GM18507 (cell line): ENCODE measurements at regions not wholly inside any gene's neighbourhood (a gene's known extent, or its start where the extent isn't known, plus 50 kb on each side); places are given as distances from the start of the nearest gene placed in this dataset.

Experiments used
- DNase-seq: peaks from one replicate; pipeline ENCODE4 v3.0.0; 2011; ENCODE audit warnings: low read depth; ENCODE audit not compliant: insufficient read length; ENCODE audit errors: extremely low spot score
- FAIRE-seq: peaks from 2 replicates; lab custom pipeline; 2011; peaks lifted over from hg19 to GRCh38; lab: Jason Lieb, UNC

DNA sequence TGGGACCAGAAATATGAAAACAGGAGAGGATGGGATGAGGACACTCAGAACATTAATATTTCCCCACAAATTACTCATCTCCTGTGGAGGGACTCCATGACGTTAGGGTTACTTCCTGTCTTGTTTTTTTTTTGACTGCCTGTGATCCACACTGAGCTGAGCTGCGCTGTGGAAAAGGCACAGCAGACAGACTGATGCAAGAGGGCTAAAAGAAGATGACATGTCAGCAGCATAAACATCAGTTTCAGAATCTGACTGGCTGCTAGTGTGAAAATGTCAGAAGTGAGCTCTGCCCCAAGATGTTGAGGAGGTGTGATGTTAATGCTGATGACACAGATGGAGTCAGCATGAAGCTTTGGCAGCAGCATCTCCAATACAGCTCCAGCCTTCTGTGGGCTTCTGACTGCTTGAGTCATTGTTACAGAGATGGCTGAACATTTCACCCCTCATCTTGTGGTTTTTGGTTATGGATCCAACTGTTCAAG, 286.8 kb downstream of the BLID start:
- FAIRE-seq (no peak), DNase-seq (no peak)

DNA sequence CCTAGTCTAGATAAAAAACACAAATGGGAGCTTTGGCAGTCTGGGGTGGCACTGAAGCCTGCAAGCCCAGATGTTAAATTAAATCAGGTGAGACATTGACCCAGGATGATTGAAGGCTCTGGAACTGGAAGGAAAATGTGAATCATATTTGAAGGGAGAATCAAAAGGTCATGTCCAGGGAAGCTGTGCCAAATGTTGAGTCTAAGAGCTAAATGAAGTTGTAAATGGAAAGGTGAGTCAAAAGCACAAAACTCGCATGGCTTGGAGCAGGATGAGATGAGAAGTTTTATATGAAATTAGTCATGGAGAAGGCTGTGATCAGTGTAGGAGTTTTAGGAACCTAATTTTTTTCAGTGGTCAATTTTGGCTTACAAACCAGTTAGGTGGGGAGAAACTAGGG, 301.1 kb downstream of the BLID start:
- FAIRE-seq (no peak), DNase-seq (no peak)

DNA sequence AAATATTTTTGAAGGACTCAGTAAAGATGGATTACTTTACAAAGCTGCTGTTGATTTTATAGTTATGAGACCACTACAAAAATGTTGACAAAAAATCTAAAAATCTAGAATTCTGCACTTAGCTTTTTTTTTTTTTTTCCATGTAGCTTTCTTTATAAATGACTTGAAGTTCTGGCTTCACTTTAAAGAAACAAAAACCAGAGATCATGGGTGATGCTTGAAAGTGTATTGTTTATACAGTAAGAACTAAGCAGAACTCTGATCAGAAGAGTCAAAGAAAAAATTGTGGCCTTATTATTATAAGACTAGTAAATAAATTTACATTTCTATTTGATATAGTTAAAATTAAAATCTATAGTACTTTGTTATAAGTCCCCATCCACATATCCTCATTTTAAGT, 301.7 kb downstream of the BLID start:
- DNase-seq (no peak), FAIRE-seq (no peak)

DNA sequence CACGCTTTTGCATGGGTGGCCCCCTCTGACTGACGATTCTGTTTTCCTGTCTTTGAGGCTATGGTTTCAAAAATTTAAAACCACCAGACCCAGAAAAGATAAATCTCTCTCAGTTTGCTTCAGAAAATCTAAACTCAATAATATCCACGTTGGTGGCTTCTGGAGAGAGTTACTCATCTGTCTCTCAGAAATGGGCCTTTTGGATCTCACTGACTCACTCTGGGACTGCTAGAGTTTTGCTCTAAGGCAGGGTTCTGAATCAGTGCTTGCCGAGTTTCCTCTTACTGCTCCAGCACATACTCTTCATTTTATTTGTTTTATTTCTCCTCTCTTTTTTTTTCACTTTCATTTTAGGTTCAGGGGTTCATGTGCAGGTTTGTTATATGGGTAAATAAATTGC, 305.7 kb downstream of the BLID start:
- FAIRE-seq (no peak), DNase-seq (no peak)

DNA sequence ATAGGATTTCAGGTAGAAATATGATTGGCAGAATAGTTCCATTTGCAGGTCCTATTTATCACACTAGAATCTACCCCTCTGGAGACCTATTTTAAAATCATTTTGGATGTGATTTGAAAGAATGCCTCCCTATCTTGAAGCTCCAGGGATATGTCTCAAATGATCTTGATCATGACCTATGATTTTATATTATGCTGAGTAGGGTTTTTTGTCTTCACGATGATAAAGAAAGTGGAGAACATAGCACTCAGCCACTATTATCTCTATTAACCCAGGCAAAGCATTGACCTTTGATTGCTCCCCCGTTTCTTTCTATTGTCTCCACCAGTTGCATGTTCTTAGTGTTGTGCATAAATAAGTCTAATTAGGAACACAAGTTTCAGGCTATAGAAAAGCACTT, 307.9 kb downstream of the BLID start:
- no peak for FAIRE-seq
- DNase-seq, result no peak

DNA sequence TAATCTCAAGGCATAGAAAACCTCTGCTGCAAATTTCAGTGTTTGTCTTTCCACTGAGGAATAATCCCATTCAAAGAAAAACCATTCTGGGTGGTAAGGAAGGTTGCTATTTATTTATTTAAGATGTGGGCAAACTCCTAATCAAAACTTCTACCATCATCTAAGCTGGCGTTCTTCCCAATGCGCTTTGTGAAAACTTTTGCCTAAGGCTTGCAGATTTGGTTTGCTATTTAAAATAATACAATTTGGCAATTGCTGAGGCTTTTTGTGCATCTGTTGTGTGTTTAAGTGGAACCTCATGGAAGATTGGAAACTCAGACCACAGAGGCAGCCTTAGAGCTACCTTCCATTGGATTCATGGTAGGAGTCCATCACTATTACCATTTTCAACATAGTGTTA, 309.0 kb downstream of the BLID start:
- DNase-seq (no peak), FAIRE-seq (no peak)

DNA sequence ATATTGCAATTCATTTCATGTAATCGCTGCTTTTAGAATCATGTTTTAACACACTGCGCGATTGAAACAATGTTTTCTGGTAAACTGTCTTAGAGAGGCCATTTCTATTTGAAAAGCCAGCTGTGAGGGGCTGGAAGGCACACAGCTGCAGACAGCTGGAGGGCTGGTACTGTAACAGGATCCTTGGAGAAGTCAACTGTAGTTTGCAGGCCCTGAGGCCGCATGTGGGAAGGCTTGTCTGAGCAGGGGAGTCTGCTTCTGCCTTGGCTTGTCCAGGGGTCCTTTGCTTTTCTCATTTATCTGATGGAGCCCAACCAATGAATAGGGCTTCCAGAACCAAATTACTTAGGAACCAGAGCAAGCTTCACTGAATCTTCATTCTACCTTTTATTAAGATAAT, 313.5 kb downstream of the BLID start:
- no peak for DNase-seq
- no peak for FAIRE-seq

DNA sequence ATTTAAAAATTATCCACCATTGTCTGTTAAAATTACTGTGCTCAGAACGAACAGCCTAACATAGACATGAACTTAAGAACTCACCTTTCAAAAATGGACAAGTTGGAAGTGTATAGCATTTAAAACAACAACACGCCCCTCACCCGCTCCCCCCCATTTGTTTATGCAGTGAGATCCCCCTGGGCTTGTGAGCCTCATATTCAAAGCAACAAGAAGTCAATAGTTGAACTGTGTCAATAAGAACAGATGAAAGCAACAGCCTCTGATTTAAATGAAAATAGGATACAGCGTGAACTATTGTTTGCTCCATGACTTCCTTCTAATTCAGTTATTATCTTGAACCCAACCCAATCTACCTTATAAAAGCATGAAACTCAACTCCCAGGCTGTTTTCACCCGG, 314.2 kb downstream of the BLID start:
- FAIRE-seq (no peak), DNase-seq (no peak)

DNA sequence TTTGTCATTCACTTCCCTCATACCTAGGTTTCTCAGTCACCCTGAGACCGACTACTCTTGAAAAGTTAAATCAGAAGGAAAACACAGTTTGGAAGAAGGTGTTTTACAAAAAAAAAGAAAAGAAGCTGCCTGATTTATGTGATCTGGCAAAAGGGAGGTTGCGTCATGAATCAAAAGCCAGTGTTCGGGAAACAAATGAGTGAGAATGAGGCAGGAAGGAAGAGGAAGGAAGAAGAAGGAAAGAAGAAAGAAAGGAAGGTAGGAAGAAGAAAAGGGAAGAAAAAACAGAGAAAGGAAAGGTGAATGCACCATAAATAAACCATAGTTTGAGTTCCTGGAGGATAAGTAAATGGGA, 314.6 kb downstream of the BLID start:
- no peak for FAIRE-seq
- DNase-seq, result no peak

DNA sequence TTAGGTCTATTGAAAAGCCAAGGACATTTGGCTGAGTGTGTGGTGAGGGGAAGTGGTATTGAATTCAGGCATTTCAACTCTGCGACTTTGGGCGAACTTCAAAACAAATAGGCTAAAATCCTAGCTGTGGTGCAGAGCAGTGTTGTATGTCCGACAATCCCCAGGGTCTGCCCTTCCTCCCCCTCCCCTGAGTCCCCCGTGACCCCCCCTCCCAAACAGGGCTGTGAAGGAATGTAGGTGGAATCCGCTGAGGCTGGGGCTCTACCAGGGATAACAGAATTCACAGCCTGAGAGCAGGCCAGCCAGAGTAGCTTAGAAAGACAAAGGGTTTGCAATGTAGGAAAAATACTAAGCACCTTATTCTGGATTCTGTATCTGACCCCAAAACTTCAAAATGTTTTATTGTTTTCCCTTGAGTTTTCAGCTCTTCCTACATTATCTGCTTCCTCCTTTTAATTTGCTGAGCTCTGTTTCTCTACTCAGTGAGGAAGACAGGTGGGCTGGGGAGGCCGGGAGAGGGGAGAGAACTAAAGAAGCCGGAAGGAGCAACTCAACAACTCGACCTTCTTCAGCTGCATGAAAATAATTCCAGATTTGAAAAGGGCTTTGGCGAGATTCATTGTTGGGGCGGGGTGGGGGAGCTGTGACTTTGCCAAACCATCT, 315.2 kb downstream of the BLID start:
- no peak for FAIRE-seq
- no peak for DNase-seq

DNA sequence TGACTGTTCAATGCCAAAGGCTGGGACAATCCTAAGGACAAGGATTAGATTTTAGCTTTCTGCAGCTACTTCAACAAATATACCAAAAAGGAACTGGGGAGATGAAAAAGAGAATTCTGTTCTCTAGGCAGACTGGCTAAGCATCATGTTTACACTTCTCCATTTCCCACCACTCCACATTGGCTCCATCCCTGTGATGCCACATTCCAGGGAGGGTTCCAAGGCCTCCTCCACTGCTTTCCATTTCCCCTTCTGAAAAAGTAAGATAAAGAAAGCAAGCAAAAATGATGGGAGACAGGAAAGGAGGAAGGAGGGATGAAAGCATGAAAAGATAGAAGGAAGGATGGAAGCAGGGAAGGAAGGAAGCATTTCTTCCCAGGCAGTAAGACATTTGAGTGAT, 315.8 kb downstream of the BLID start:
- DNase-seq (no peak), FAIRE-seq (no peak)

DNA sequence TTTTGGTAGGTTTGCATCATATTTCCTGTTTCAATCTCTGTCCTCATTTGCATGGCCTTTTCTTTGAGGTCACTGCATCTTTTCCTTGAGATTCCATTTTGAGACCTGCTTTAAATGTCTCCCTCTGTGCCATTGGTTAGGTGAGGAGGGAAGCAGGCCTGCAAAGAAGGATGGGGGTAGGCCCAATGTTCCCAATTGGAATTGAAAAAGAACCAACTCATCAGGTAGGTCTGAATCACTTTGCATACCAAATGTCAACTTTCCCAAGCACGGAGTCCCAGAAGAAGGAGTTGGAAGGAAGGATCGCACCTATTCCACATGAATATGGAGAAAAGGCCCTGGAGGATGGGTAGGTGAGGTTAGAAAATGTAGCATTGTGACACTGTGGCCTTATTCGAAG, 318.5 kb downstream of the BLID start:
- no peak for FAIRE-seq
- no peak for DNase-seq

DNA sequence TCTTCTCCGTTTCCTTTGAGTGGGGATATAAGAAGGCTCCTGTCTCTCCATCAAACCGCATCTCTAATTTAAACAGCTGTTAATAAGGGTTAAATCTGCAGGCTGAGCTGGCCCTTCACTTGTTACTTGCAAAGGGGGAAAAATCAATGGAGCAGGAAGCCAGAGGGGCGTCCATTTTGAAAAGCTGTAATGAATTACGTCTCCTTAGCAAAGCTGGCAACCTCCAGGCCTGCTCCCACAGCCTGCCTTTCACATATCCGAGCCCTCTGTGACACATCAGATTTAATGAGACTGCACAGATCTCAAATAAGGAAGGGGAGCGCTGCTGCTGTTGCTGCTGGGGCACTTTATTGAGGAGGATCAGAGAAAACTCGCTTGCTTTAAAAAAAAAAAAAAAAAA, 320.8 kb downstream of the BLID start:
- FAIRE-seq, result no peak
- DNase-seq, result no peak

DNA sequence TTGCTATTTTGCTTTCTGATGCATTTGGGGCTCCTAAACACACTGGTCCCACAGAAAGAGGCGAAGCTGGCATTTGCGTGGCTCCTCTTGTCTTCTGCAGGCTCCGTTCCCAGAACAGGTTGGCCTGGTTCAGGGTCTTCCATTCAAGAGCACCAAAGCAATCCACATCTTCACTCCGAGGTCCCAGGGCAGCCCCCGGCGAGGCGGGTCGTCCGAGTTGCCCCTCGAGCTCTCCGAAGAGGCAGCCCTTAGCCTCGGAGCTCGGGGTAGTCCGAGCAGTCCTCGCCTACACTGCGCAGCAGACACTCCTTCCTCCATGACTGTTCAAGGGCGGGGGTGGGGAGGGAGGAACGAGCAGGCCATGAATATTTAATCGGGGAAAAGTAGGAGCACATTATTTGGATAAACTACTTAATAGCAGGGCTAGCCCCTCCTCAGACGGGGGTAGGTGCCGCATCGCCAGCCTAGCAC, 321.3 kb downstream of the BLID start:
- DNase-seq (no peak), FAIRE-seq (no peak)

DNA sequence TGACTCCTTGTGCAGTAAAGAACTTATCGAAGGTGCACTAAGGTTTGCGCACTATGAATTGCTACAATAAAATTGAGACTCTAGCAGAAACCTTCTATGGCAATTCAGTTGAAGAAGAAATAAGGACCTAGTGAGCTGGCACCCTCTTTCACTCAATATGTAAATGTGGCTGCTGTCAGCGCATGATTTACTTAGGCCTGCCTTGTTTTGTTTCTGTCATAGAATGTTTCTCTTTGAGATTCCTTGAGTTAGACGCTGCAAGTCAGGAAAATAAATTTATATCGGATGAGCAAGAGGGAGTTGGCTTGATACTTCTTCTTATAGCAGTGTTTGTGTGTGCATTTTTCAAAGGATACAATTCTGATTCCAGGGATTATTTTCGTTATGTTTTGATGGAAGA, 322.1 kb downstream of the BLID start:
- no peak for DNase-seq
- no peak for FAIRE-seq

DNA sequence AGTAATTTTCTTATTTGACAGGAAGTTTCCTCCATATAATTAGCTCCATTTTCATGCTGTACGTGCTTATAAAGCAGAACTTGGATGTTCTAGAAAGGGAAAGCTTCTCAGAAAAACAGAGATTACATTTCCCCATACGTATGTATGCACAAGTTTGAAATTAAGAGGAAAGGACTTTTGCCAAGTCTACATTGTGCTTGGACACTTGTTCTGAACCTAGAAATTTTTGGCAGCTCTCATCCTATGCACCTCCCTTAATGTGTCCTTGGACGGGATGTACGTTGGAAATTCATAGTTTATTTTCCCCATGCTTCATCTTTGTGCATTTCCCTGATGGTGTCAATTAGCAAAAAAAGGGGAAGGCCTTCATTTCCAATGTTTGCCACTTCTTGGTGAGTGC, 322.7 kb downstream of the BLID start:
- FAIRE-seq (no peak), DNase-seq (no peak)

DNA sequence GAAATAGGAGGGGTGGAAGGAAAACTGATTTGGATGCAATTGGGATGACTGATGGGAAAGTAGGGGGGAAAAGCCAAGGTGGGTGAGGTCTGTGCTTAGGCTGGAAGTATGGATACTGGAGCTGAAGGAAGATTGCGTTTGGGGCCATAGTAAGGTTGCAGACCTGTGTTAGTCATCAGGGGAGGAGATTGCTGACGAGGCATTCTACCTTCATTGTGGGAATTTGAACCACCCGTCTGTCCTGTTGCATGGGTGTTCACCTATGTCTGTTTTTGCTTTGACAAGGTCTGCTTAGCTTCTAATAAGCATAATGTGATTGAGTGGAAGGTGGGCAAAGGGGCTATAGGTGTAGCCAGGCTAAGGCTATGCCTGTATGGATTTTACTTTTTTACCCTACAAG, 323.8 kb downstream of the BLID start:
- DNase-seq (no peak), FAIRE-seq (no peak)

DNA sequence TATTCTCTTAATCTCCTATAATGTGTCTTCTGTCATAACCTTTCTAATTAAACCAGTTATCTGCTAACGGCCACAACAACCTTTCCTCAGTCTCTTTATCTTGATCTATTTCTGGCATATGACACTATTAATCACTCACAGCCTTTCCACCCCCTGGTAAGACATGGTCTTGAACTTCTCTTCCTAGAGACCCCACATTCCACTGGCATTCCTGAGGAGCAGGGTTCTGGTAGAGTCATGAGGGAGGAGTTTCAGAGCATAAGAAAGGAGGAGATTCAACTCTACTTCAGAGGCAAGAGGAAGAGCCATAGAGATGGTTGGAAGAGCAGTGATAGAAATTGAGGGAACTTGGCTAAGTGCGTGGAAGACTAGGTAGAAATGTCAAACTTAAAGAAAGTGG, 325.6 kb downstream of the BLID start:
- FAIRE-seq (no peak), DNase-seq (no peak)

DNA sequence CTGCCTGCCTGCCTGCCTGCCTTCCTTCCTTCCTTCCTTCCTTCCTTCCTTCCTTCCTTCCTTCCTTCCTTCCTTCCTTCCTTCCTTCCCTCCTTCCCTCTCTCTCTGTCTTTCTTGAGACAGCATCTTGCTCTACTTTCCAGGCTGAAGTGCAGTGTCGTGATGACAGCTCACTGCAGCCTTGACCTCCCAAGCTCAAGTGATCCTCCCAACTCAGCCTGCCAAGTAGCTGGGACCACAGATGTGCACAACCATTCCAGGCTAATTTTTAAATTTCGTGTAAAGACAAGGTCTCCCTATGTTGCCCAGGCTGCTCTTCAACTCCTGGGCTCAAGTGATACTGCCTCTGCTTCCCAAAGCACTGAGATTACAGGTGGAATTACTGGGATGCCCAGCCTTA, 328.2 kb upstream of the SORL1-AS1 start:
- FAIRE-seq, result no peak

DNA sequence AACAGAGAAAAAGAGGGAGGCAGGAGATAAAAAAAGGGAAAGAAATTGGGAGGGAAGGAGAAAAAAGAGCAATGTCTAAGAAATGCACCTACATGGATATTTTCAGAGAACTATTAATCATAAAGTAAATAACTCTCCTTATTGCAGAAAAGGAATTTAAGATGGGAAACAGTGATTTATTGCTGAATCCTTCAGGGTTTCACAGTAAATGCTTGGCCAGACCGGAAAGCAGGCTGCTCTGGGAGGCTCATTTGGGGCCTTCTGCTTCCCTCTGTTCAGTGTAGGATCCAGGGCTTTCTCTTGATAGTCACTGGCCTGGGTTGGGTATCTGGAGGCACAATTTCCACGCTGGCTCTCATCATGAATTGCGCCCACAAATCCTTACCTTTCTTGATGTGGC, 324.3 kb upstream of the SORL1-AS1 start:
- FAIRE-seq (no peak), DNase-seq (no peak)

More for the DNA sequence above, 328.2 kb upstream of the SORL1-AS1 start:
- DNase-seq, result no peak

DNA sequence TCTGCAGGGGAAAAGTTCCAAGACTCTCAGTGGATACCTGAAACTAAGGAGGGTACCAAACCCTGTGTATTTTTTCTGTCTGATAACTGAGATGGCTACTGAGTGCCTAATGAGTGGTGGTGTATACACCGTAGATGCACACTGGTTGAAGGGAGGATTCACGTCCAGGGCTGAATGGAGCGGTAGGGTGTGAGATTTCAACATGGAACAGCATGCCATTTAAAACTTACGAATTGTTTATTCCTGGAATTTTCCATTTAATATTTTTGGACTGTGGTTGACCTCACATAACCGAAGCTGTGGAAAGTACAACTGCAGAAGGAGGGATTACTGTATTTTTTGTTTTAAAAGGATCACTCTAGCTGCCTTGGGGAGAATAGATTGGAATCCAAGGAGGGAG, 322.5 kb upstream of the SORL1-AS1 start:
- FAIRE-seq (no peak), DNase-seq (no peak)

DNA sequence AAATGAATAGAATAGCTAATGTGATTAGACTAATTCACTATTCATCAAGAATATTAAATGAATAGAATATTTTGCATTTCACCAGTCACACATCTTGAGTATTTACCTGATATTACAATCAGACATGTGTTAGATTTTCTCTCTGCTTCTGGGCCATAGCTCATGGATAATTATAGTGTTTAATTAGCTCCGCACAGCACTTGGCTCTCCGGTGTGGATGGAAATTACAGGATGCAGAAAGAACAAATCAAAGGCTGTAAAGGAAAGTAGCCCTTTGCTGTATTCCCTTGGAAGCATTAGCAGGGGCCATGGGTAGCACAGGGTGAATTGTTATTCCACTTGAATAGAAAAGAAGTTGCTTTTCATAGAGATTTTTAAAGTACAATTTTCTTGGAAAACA, 320.3 kb upstream of the SORL1-AS1 start:
- DNase-seq (no peak), FAIRE-seq (no peak)
